NCI-H1105 (cell line): ENCODE measurements at regions not wholly inside any gene's neighbourhood (a gene's known extent, or its start where the extent isn't known, plus 50 kb on each side); places are given as distances from the start of the nearest gene placed in this dataset.

Experiments used
- DNase-seq: peaks from one replicate; lab custom pipeline; 2025; lab: John Stamatoyannopoulos, UW

DNA sequence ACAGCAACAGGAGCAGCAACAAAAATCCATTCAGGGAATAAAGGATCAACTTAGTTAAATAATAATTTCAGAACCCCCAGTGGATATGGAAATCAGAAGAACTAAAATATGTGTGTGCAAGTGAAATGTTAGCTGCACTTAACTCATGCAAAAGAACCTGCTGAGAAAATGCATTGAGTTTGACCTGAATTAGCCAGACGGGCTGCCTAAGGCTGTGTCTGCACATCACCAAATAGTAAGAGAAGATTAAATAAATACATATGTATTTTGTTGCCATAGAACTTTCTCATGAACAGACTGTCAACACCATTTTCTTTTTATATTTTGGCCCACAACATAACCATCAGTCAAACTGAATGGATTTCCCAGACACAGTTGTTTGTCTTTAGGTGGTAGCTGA, 262.0 kb upstream of the PIK3C3 start:
- DNase-seq: no peak

DNA sequence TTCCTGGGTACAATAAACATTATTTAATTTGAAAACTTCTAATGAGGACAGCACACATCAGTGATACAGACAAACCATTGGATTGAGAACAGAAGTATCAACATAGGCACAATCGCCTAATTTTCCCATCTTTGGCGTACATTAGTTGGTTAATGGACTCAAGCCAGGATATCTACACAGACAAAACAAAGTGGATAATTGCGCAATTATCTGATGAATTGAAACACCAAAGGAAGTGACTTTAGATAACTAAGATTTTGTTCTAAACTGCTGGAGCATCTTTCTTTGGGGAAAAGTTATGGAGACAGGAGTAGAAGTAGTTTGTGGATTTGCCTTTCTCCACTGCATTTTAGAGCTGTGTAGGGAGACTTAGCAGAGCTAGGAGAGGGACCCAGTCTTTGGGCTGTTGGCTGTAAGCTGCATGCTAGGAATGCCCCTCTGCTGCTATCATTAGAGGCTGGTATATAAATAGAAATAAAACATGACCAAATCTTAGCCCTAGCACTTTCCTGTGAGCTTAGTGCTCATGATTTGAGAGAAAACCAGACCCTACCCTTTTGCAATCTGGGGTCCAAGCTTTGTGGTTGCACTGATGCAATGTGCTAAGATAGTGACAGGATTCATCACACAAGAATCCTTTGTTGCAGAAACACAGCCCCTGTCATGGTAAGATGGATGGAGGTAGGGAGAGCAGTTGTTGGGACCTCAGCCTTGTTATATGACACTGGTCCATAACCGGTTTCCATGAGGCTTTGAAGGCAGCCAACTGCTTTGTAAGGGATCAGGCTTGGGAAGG, 264.5 kb upstream of the PIK3C3 start:
- peak; percentile 27 for DNase-seq

DNA sequence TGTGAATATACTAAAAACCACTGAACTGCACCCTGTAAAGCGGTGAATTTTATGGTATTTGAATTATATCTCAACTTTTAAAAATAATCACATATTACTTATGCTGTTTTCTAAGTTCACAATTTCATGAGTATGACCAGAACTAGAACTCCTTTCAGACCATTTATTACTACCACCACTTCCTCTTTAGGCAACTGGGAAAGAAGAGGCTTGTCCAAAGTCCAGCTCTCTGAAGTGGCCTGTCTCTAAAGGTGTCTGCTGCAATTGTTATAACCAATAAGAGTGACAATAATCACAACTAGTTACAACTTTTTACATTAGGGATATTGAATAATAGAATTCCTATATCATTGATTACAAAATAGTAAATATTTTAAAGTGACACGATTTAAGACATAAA, 267.9 kb upstream of the PIK3C3 start:
- DNase-seq: no peak

DNA sequence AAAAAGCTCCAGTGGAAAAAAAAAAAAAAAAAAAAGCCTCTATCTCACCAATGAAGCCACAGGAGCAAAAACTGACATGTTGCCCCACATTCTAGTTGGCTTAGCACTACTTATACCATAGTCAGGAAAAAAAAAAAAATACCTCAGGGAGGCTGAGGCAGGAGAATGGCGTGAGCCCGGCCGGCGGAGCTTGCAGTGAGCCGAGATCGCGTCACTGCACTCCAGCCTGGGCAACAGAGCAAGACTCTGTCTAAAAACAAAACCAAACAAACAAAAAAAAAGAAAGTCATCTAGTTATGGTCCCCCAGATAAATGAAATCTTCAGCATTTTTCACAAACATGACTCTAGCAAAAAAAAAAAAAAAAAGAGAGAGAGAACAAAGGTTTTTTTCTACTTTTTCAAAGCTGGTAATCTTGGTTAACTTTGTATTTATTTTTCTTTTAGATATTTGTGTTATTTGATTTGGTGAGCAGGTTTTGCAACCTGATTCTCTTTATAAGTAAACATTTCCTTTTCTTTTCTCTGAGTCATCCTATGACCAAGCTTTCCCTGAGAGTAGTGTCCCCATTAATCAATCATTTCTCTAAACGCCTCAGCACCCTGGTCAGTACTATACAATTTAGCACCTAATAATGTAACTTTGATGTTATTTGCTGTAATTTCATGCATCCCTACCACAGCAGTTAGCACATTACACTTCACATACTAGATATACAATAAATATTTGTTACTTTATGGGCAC, 273.7 kb upstream of the PIK3C3 start:
- no peak for DNase-seq

DNA sequence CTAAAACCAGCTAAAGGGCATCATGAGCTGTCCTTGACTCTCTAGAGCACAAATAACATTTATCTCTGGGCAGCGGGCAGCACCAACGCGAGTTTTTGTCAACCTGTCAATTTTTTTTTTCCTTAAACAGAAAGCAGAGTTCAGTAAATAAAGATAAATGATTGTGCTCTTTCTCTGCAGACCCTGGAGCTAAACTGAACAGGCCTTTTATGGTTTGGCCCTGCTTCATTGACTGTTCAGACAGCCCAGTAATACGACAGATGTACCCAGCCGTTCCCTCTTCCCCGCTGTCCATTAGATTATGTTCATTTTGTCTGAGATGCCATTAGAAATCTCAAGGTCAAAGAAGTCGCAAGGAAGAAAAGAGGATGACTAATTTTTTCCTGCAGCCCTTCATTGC, 280.5 kb upstream of the PIK3C3 start:
- no peak for DNase-seq

DNA sequence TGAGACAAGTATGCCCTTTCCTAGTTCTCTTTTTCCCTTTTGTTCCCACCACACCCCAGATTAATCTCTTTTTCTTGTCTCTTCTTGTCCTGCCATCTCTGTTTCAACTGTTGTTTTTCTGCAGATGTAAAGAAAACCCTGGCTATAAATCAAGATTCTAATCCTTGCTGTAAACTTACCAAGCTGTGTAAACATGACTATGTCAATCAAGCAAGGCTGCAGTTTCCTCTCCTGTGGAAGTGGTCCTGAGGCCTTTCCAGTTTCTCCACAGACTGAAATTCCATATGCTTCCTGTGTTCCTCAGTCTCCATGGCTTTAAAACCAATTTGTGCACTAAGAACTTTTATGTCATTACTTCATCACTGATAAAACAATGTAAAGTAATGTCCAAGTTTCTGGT, 288.8 kb upstream of the PIK3C3 start:
- no peak for DNase-seq

DNA sequence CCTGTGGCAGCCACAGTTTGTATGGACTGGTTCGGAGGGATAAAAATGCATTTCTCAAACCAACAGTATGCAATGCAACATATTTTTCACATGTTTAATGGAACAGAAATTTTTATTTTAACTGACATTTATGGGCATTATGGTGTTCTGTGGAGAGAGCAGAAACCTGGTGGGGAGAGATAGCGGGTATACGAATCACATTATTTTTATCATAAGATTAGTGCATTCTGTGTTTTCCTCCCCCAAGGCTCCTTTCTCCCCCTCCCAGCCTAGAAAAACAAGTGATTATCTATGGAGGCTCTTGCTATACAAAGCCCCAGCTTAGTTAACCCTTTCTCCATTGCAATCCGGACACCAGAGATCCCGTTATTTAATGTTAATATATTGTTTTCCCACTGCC, 289.8 kb upstream of the PIK3C3 start:
- DNase-seq: no peak

DNA sequence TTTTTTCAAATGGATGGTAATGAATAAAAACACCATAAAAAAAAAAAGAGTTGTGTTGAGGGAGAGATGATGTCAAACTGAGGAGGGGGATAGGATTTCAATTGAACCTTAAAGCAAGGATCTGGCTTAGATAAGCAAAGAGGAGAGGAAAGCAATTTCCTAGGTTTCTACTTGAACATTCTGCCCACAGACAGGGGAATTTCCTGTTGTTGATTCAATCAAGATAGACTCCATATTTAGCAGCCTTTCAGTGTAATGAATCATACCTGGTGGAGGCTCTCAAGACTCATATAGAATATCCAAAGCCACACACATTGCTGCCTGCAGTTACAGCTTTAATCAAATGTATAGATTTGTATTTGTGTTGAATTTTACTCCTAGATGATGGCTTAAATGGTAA, 294.4 kb upstream of the PIK3C3 start:
- DNase-seq: no peak

DNA sequence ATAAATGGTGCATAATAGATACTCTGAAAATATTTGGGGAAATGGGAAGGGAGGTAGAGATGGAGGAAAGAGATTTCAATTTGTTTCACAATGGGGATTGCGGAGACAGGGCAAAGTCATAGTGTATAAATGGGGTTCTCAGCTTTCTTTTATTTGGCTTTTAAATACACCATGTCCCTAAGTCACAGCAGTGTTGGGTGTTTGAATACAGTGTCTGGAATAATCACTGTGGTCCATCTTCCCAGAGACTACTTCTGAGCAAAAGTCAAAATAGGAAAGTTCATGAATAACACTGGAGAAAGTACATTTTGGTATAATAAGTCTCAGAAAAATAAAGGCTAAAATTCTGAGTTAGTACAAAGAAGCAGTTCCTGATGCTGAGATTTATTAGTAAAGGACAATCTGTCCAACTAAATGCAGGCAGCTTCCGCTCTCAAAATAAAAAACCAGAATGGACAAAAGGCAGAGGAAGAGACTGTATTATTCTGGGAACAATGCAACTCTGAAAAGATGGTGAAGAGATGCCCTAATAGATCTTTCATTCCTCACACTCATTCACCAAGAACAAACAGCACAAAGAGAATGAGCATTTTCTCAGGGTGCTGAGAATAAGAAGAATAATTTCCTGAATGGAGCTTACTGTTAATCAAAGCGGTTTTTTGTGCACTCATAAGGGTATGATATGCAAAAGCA, 295.4 kb upstream of the PIK3C3 start:
- DNase-seq: no peak

DNA sequence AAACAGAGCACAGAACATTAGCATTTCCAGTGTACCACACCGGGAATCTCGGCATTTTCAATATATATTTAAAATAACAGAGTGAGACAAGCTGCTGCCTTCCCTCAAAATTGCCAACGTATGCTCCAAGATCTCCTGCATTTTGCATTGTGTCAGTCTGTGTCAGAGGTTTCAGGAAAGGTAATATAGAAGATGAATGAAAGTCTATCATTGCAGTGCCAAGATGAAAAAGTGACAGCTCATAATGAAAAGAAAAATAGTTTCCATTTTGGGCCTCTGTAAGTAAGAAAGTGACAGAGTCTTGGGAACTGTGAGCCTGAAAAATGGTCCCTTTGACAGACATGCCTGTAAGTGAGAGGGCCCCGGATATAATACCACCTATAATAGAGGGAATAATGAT, 297.8 kb upstream of the PIK3C3 start:
- DNase-seq: no peak

DNA sequence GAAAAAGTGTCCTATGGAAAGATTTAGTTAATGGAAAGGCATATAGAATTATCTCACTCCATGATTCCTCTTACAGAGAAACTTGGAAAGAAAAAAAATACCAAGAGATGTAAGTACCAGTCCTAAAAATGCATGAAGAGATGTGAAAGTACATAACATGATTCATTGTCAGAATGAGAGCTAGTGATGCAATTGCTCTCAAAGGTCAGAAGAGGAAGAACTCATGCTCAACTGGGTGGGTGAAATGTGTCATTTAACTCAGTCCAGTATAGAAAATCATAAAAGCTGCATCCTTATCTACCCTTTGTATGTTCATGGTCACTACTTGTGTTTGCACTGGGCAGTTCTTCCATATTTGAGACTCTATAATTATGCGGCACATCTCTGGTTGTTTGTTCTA, 300.0 kb upstream of the PIK3C3 start:
- DNase-seq: no peak

DNA sequence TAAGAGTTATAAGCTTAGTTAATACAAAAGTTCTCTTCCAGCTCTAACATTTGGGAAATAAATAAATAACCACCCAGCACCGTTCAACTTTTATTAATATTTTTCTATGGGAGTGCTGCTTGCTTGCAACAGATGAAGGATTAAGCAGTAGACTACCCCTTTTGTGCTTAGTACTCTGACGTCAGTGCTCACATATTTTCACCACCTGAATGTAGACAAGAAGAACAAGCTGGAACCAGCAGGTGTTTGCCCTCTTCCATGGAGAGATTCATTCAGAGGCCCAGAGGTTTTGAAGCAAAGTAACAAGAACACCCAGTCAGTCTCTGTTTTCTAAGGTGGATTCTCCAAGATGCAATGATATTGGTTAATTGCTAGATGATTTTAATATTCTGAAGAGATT, 307.1 kb upstream of the PIK3C3 start:
- DNase-seq: no peak

DNA sequence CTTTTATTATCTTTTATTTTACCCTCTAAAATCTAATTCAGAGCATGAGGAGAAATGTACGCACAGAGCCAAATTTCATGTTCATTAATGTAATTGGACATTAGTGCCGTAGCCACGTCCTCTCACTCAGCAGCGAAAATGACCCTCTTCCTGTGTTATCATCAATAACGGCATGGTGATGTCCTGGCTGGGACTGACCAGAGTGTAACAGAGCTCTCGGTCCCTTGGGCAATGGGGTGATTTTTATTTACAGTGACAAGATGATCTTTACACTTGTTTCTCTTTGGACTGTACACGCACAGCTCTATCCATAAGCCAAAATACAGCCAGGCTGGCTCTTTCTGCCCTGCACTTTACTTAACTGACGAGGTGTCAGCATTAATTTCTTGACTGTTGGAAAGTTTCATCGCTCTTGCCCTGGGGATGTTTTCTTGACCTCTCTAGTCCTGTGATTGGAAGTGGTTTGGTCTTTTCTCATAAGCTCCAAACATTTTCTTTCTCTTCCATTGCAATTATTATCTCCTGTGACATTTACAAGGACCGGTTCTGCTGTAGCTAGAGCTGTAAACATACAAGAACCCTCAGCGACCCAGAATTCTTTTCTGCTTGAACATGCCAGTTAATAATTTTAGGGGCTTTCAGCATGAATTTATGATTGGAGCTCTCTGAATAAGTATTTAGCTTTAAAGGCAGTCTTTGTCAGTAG, 308.0 kb upstream of the PIK3C3 start:
- no peak for DNase-seq

DNA sequence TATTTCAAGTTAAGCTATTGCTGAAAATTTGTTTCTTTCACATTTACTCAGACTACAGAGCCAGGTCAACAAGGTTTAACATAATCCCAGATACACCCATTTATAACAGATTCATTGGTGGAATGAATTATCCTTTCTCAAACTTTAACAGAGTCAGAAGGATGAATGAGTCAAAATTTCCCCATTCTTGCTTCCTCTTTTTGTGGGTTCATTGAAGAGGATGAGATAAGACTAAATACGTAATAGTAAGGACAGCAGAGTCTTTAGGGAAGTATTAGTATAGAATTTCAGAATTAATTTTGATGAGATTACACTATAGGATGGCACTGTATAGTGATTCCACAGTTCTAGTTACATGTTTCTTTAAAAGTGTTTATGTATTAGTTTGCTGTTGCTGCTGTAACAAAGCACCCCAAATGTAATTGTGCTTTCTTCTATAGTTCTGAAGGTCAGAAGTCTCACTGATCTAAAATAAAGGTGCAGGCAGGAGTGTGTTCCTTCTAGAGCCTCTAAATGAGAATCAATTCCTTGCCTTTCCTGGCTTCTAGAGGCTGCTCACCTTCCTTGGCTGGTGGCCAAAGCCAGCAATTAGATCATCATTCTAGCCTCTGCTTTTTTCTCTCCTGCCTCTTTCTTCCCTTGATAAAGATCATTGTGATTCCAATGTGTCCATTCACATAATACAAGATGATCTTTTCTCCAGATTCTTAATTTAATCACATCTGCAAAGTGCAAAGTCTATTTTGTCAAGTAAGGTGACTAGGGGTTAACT, 309.3 kb upstream of the PIK3C3 start:
- DNase-seq: peak; percentile 16

DNA sequence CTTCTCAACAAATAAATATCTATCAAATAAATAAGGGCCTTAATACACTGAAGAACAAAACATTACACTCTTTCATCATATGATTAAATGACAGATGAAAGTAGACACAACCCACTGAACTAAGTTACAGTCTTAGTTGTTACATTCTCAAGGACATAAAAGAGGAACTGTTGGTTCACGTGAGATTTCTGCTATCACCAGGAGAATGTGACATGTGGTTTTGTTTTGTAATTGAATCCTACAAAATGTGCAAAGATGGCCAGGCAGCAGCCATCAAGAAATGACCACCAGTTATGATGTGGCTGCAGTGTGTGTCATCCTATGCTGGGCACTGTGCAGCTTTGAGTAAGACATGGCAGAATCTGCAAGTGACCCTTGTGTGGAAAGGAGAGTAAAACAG, 310.6 kb upstream of the PIK3C3 start:
- DNase-seq: no peak

DNA sequence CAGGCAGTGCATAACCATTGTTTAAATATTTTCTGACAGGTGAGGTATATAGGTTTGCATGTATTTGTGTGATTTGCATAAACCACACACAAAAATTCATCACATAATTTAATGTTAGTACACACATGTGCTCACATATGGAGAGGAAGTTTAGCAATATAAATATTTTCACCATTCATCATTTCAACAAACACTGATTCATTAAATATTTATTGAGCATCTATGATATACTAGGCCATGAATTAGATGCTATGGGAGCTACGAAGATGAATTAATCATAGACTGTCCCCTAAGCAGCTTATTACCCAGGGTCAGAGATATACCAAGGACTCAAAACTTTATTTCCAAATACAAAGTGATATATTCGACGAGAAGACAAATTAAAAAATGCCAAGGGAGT, 311.6 kb upstream of the PIK3C3 start:
- no peak for DNase-seq

DNA sequence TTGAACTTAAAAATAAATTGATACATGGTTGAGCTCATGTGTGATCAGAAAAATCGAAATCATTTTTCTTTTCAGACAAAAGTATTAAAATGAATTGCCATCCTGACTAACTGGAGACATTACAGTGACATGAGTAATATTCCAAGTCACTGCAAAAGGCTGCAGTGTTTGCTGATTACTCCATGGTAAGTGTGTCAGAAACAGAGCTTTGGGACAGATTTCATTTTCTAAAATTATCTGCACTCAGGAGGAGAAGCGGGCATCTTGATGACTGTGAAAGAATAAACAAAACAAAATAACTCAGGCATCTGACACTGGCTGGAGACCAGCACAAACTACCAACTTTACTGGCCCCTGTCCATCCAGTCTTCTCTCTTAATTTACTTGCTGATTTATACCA, 312.3 kb upstream of the PIK3C3 start:
- no peak for DNase-seq

DNA sequence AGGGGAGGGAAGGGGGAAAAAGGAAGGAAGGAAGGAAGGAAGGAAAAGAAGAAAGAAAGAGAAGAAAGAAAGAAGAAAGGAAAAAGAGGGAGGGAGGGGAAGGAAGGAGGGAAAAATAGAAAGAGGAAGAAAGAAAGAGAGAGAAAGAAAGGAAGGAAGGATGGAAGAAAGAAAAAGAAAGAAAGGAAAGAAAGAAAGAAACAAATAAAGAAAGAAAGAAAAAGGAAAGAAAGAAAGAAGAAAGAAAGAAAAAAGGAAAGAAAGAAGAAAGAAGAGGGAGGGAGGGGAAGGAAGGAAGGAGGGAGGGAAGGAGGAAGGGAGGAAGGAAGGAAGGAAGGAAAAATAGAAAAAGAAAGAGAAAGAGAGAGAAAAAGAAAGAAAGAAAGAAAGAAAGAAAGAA, 315.8 kb upstream of the PIK3C3 start:
- no peak for DNase-seq

DNA sequence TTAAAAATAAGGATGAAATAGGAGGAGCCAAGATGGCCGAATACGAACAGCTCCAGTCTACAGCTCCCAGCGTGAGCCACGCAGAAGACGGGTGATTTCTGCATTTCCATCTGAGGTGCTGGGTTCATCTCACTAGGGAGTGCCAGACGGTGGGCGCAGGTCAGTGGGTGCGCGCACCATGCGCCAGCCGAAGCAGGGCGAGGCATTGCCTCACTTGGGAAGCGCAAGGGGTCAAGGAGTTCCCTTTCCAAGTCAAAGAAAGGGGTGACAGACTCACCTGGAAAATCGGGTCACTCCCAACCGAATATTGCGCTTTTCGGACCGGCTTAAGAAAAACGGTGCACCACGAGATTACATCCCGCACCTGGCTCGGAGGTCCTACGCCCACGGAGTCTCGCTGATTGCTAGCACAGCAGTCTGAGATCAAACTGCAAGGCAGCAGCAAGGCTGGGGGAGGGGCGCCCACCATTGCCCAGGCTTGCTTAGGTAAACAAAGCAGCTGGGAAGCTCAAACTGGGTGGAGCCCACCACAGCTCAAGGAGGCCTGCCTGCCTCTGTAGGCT, 323.2 kb upstream of the PIK3C3 start:
- peak; percentile 47 for DNase-seq

DNA sequence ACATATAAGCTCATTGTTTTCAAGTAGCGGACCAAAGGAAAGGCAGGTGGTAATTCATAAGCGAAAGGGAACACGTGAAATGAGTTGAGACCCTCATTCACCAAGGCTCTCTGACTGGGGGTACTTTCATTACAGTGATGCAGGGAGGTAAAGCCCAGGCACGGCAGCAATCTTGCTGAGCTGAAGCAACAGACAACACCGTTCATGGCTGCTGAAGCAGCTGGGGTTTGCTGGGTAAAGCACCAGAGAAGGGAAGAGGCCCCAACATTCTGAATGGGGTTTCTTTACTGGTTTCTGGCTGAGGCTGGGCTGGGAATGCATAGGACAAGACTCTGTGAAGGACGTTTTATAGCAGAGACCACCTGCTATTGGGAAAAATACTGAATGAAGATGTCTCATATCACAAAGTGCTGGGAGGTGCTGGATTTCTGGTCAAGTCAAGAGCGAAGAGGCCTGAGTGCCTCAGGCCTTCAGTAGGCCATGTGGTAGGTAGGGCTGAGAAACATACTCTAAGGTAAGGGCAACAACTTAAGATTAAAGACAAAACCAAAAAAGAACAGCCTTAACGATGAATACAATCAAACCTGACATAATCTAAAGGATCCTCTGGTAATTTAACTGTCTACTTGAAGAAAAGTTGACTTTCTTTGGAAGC, 324.7 kb upstream of the PIK3C3 start:
- DNase-seq: no peak

DNA sequence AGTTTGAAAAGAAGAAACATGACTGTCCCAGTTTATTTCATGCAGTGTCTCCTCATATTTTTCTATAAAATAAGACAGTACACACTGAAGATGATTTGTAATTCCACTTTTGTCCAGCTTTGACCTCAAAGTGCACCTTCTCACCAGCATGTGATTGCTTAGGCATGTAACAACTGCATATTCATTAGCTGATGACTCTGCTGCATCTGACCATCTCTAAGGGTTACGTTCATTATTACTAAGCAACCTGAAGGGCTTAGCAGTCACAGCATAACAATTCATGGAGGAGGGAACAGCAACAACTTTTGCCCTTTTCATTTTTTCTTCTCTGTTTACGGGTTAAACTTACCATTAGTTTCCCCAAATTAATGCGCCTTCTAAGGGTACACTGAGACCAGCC, 330.6 kb upstream of the PIK3C3 start:
- no peak for DNase-seq
